ENCODE measurements at regions not wholly inside any gene's neighbourhood (a gene's known extent, or its start where the extent isn't known, plus 50 kb on each side); places are given as distances from the start of the nearest gene placed in this dataset.

DNA sequence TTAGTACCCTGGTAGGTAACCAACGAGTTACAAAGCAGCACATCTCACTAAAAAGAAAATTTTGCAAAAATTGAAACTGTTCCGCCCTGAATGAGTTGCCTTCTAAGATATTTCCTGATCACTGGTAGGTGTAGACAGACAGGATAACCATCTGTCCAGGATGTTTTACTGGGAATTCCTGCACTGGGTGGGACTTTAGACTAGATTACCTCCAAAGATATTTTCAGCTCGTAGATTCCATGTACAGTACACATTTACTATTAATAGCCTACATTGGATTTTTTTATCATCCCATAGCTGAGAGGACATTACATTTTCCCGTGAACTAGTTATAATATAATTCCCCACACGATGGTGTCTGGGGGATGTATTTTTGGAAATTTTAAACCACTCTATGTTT lies 139.6 kb downstream of the DYRK2 start:
- TF ChIP-seq GATA3 (IDR thresholded peaks at IDR 0.05; ENCODE audit: low read depth, low read length), result no peak
- TF ChIP-seq GATA2 (IDR thresholded peaks at IDR 0.05; ENCODE audit: low read depth, low read length), result no peak

Data from SH-SY5Y (cell line).